ENCODE measurements at regions not wholly inside any gene's neighbourhood (a gene's known extent, or its start where the extent isn't known, plus 50 kb on each side); places are given as distances from the start of the nearest gene placed in this dataset.

DNA sequence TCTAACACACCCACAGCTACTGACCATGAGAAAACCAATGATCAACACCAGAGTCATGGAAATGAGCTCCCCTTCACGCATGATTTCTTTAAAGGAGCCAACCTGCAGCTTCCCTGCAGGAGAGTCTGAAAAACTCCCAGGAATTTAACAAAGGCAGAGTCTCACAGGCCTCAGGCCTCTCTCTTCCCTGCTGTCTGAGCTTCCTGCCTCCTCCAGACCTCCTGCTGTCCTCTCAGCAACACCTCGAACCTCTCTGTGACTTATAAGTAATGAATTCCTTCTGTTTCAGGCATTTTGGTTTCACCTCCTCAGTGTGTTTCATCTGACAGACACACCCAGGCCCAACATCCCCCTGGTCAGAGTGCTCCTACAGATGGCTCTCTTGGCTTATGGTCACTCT lies 1044.4 kb downstream of the UQCRFS1 start:
- no peak for DNase-seq (ENCODE audit: low read depth)
- H3K4me3 ChIP-seq (ENCODE audit: low read depth, low read length), result no peak overlapping the region
- TF ChIP-seq, protein P1, sequence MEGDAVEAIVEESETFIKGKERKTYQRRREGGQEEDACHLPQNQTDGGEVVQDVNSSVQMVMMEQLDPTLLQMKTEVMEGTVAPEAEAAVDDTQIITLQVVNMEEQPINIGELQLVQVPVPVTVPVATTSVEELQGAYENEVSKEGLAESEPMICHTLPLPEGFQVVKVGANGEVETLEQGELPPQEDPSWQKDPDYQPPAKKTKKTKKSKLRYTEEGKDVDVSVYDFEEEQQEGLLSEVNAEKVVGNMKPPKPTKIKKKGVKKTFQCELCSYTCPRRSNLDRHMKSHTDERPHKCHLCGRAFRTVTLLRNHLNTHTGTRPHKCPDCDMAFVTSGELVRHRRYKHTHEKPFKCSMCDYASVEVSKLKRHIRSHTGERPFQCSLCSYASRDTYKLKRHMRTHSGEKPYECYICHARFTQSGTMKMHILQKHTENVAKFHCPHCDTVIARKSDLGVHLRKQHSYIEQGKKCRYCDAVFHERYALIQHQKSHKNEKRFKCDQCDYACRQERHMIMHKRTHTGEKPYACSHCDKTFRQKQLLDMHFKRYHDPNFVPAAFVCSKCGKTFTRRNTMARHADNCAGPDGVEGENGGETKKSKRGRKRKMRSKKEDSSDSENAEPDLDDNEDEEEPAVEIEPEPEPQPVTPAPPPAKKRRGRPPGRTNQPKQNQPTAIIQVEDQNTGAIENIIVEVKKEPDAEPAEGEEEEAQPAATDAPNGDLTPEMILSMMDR (IDR thresholded peaks at IDR 0.05; ENCODE audit: low read depth, low read length, missing control alignments), result no peak

DNA sequence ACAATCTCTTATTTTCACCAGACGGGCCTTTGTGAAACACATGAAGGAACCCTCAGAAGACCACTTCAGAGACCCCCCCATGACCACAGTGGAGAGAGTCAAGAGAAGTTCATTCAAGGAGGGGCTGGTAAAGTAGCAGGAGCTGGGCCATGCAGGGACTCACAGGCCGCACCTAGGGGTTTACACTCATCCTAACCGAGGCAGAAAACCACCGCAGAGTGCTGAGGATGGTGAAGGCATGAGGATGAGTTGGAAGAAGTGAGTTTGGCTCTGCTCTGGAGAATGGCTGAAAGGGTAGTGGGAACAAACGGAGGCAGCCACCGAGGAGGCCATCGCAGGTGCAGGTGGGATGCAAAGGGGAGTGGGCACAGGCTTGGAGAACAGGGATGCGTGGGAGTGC lies 1046.9 kb downstream of the UQCRFS1 start:
- TF ChIP-seq, protein P1 (IDR thresholded peaks at IDR 0.05; ENCODE audit: low read depth, low read length, missing control alignments), result no peak
- no peak for DNase-seq (ENCODE audit: low read depth)
- H3K4me3 ChIP-seq (ENCODE audit: low read depth, low read length), result no peak overlapping the region

DNA sequence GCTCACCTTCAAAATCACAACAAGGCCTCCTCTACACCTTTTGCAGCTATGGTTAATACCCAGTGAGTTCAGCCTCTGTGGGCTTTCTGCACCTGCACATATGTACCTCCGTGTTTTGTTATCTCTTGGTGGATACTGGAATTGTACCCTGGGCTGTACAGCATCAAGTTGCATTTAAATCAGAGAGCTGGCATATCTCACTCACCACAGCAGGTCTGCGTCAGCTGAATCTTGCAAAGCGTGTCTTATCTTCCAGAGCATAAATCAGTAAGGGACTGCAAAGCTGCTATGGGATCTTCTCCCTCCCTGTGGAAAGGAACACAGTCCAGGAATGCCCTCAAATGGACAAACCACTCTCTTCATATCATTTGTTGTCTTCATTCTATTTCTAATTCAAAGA lies 1048.7 kb downstream of the UQCRFS1 start:
- H3K4me3 ChIP-seq (ENCODE audit: low read depth, low read length), result no peak overlapping the region
- TF ChIP-seq, protein P1 (IDR thresholded peaks at IDR 0.05; ENCODE audit: low read depth, low read length, missing control alignments), result no peak
- no peak for DNase-seq (ENCODE audit: low read depth)

DNA sequence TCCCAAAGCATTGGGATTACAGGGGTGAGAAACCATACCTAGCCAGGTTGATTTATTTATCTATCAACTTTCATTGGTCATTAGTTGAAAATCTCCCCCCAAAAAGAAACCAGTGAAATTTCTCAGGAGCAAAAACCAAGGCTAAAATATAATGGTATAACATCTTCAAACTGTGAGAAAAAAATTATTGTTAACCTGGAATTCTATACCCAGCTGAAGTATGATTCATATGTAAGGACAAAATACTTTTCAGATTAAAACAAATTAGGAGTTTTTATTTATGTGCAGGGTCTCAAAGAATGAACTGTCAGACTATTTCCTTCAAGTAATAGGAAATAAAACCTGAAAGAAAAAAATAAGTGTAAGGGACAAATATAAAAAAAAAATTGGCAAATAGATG lies 1053.9 kb downstream of the UQCRFS1 start:
- H3K4me3 ChIP-seq (ENCODE audit: low read depth, low read length), result no peak overlapping the region
- no peak for DNase-seq (ENCODE audit: low read depth)
- TF ChIP-seq, protein P1 (IDR thresholded peaks at IDR 0.05; ENCODE audit: low read depth, low read length, missing control alignments), result no peak

DNA sequence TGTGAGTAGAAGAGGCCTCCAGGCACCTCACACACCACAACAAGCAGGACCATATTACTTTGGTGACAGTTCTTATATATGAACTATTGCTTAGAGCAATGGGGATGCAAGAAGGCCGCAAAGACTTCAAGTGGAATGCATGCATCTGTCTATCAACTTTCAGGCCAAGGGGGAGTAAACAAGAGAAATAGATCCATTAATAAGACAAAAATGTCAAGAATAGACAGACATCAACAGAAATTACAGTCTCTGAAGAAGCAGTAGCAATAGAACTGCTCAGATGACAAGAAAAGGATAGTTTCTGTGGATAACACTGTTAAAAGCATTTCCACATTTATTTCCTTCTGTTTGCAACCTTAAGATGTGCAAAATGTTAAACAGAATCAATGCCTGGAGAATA lies 1057.7 kb downstream of the UQCRFS1 start:
- no peak for DNase-seq (ENCODE audit: low read depth)

DNA sequence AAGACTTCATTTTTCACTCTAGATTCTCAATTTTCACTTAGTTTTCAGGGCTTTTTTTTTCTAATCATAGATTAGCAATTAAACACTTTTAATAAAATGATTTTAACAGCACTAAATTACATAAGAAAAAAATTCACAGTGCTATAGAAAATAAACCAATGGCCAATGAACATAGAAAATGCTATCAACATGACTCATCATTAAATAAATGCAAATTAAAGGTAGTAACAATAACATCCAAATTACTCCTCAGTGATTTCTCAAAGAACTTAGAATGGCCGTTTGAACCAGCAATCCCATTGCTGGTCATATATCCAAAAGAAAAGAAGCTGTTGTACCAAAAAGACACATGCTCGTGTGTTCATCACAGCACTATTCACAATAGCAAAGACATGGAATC lies 1058.9 kb downstream of the UQCRFS1 start:
- TF ChIP-seq, protein P1 (IDR thresholded peaks at IDR 0.05; ENCODE audit: low read depth, low read length, missing control alignments), result no peak
- no peak overlapping the region for H3K4me3 ChIP-seq (ENCODE audit: low read depth, low read length)
- DNase-seq (ENCODE audit: low read depth), result no peak

More for the DNA sequence above, 1057.7 kb downstream of the UQCRFS1 start:
- no peak overlapping the region for H3K4me3 ChIP-seq (ENCODE audit: low read depth, low read length)
- TF ChIP-seq, protein P1 (IDR thresholded peaks at IDR 0.05; ENCODE audit: low read depth, low read length, missing control alignments), result no peak

DNA sequence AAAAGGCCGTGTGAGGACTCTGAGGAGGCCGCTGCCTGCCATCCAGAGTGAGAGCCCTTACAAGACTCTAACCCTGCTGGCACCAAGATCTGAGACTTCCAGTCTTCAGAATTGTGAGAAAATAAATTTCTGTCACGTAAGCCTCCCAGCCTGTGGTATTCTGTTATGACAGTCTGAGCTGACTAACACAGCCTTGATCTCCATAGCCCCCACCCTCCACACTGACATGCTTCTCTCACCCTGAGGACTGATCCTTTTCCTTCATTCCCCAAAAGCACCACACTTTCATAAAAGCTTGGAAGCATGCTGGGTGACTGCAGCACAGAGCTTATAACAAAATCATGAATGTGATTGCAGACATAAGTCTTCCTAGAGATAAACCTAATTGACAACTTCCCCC lies 1059.8 kb downstream of the UQCRFS1 start:
- H3K4me3 ChIP-seq (ENCODE audit: low read depth, low read length), result no peak overlapping the region
- TF ChIP-seq, protein P1 (IDR thresholded peaks at IDR 0.05; ENCODE audit: low read depth, low read length, missing control alignments), result no peak
- no peak for DNase-seq (ENCODE audit: low read depth)
